Thyroid gland (tissue), 4 donors: ENCODE measurements at regions not wholly inside any gene's neighbourhood (a gene's known extent, or its start where the extent isn't known, plus 50 kb on each side); places are given as distances from the start of the nearest gene placed in this dataset.
"Not testable (repeated sequence)": the region's sequence is repeated elsewhere in the genome, so short reads cannot be mapped to it uniquely, and the experiment has no call there.

Experiments used
- DNase-seq, 2 donors: peaks; one replicate each; pipeline ENCODE4 v3.0.0-alpha.2; 2019
- H3K27ac ChIP-seq, 3 donors: fragments of 200-600 bp; sonication (generic); 1 replicate in 2 of 3; 2 replicates in 1 of 3; pipeline ENCODE4 v1.5.1; 2016 to 2019; ENCODE audit warnings: mild to moderate bottlenecking in 1 of 3, moderate library complexity in 1 of 3
- H3K27me3 ChIP-seq: fragments of 200-600 bp; sonication (generic); one replicate; pipeline ENCODE4 v1.5.1; 2019
- H3K36me3 ChIP-seq, 2 donors: fragments of 200-600 bp; sonication (generic); one replicate each; pipeline ENCODE4 v1.5.1; 2016 to 2019
- H3K4me1 ChIP-seq, 2 donors: fragments of 200-600 bp; sonication (generic); one replicate each; pipeline ENCODE4 v1.5.1; 2017 to 2019
- H3K4me3 ChIP-seq, 3 donors: fragments of 200-600 bp; sonication (generic); replicated peaks in 1 of 3; 1 replicate in 2 of 3; 2 replicates in 1 of 3; pipeline ENCODE4 v1.5.1; 2016; ENCODE audit warnings: mild to moderate bottlenecking in 1 of 3
- H3K9me3 ChIP-seq: fragments of 200-600 bp; sonication (generic); one replicate; pipeline ENCODE4 v1.5.1; 2017
- POLR2A ChIP-seq, 2 donors: fragments of 450-650 bp; IDR thresholded peaks; one replicate each; pipeline ENCODE4 v1.6.1; 2017; ENCODE audit warnings: antibody characterized with exemption in 2 of 2, mild to moderate bottlenecking in 2 of 2, moderate library complexity in 1 of 2
- WGBS, 2 donors: methylation state at CpG; one replicate each; pipeline ENCODE4 v1.1.5; 2017; 5-methylcytosine and 5-hydroxymethylcytosine counted together
- intact Hi-C: fragments of 100-400 bp; cut with DNase I; formaldehyde crosslinking; loops from one replicate; pipeline ENCODE4 v1.15.1; 2023
- TF ChIP-seq, protein P1 (sequence below), 6 experiments: fragments of 200-600 bp in 3 of 6; fragments of 450-650 bp in 3 of 6; sonication (generic) in 3 of 6; IDR thresholded peaks; one replicate each; pipeline ENCODE4 v1.5.1; 2016 to 2019; ENCODE audit warnings: antibody characterized with exemption in 6 of 6, mild to moderate bottlenecking in 2 of 6, inconsistent platforms in 1 of 6, moderate library complexity in 1 of 6

DNA sequence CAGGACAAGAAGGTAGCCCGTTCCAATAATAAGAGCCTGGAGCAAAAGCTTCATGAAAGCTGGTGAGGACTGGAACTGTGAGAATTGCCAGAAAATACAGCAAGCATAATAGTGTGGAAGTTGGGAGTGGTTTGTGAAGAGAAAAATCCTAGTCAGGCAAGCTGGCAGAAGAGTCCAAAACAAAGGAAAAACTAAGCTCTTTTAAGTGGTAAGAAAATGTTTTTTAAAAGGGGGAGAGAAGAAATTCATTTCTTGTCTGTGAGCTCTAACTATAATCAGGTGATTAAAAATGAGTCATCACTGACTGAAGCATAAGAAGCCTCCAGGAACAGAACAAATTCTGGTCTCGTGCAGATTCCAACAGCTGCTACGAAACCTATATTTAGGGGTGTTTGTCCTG, 102.6 kb downstream of the CAAP1 start:
- intact Hi-C loops: no loop called here
- no peak for DNase-seq

DNA sequence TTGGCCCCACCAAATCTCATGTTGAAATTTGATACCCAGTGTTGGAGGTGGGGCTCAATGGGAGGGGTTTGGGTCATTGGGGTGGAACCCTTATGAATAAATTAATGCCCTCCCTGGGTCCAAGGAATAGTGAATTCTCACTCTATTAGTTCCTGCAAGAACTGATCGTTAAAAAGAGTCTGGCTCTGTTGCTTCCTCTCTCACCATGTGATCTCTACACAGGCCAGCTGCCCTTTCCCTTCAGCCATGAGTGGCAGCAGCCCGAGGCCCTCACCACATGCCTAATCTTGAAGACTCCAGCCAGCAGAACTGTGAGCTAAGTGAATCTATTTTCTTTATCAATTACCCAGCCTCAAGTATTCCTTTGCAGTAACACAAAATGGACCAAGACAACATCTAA, 106.0 kb downstream of the CAAP1 start:
- Histone ChIP-seq H3K36me3 (no peaks in the 10 kb centered on the region), H3K4me1 (peaks cover 5 to 8% of the 10 kb centered on the region in 2 donors), H3K27me3 (no peaks in the 10 kb centered on the region), H3K4me3 (no peak overlapping the region), H3K9me3 (no peaks in the 10 kb centered on the region), H3K27ac (no peak overlapping the region)
- intact Hi-C loops: no loop called here
- no peak for DNase-seq
- no peak for TF ChIP-seq POLR2A (IDR thresholded peaks at IDR 0.05)
- TF ChIP-seq, protein P1, sequence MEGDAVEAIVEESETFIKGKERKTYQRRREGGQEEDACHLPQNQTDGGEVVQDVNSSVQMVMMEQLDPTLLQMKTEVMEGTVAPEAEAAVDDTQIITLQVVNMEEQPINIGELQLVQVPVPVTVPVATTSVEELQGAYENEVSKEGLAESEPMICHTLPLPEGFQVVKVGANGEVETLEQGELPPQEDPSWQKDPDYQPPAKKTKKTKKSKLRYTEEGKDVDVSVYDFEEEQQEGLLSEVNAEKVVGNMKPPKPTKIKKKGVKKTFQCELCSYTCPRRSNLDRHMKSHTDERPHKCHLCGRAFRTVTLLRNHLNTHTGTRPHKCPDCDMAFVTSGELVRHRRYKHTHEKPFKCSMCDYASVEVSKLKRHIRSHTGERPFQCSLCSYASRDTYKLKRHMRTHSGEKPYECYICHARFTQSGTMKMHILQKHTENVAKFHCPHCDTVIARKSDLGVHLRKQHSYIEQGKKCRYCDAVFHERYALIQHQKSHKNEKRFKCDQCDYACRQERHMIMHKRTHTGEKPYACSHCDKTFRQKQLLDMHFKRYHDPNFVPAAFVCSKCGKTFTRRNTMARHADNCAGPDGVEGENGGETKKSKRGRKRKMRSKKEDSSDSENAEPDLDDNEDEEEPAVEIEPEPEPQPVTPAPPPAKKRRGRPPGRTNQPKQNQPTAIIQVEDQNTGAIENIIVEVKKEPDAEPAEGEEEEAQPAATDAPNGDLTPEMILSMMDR (IDR thresholded peaks at IDR 0.05): no peak
- 69% methylated on average over 2 of the region's 2 CpGs for WGBS, 2 donors

More for the DNA sequence above, 102.6 kb downstream of the CAAP1 start:
- TF ChIP-seq POLR2A (IDR thresholded peaks at IDR 0.05): no peak
- TF ChIP-seq, protein P1 (IDR thresholded peaks at IDR 0.05): no peak
- WGBS, 2 donors: 52 to 94% methylated on average over 2 to 3 of the region's 3 CpGs
- H3K9me3 ChIP-seq: no peaks in the 10 kb centered on the region
- no peak overlapping the region for H3K27ac ChIP-seq
- H3K4me3 ChIP-seq: no peak overlapping the region
- H3K4me1 ChIP-seq: peaks cover 5% of the 10 kb centered on the region in 2 donors
- no peaks in the 10 kb centered on the region for H3K36me3 ChIP-seq
- no peaks in the 10 kb centered on the region for H3K27me3 ChIP-seq

- no peak overlapping the region for H3K4me3 ChIP-seq
- peaks cover 0 to 5% of the 10 kb centered on the region in 2 donors for H3K4me1 ChIP-seq
- intact Hi-C loops: no loop called here
- no peaks in the 10 kb centered on the region for H3K9me3 ChIP-seq
- DNase-seq: no peak
- H3K27me3 ChIP-seq: no peaks in the 10 kb centered on the region
- 87 to 95% methylated on average over 1 of the region's 1 CpG for WGBS, 2 donors
- TF ChIP-seq, protein P1 (IDR thresholded peaks at IDR 0.05): no peak
- TF ChIP-seq POLR2A (IDR thresholded peaks at IDR 0.05): no peak
- no peak overlapping the region for H3K27ac ChIP-seq
- no peaks in the 10 kb centered on the region for H3K36me3 ChIP-seq
Measured at GRCh38 chr9:26782899-26783298, 109.7 kb downstream of the CAAP1 start.

- no peak overlapping the region for H3K4me3 ChIP-seq
- H3K4me1 ChIP-seq: peaks cover 0 to 5% of the 10 kb centered on the region in 2 donors
- H3K9me3 ChIP-seq: no peaks in the 10 kb centered on the region
- intact Hi-C loops: no loop called here
- H3K27ac ChIP-seq: no peak overlapping the region
- peak in 1 of 2 donors; percentile 23 for DNase-seq
- H3K36me3 ChIP-seq: no peaks in the 10 kb centered on the region
- no peaks in the 10 kb centered on the region for H3K27me3 ChIP-seq
- TF ChIP-seq, protein P1 (IDR thresholded peaks at IDR 0.05): no peak
- no peak for TF ChIP-seq POLR2A (IDR thresholded peaks at IDR 0.05)
- WGBS, 2 donors: 0% methylated on average over 1 of the region's 1 CpG
Measured at GRCh38 chr9:26781906-26782305, 110.7 kb downstream of the CAAP1 start.

GRCh38 chr9:26780307-26780706, 112.3 kb downstream of the CAAP1 start:
- 95 to 96% methylated on average over 3 of the region's 3 CpGs for WGBS, 2 donors
- H3K36me3 ChIP-seq, H3K9me3 ChIP-seq, H3K4me1 ChIP-seq, intact Hi-C loops, H3K27ac ChIP-seq, H3K27me3 ChIP-seq, DNase-seq, H3K4me3 ChIP-seq: not testable (repeated sequence)

DNA sequence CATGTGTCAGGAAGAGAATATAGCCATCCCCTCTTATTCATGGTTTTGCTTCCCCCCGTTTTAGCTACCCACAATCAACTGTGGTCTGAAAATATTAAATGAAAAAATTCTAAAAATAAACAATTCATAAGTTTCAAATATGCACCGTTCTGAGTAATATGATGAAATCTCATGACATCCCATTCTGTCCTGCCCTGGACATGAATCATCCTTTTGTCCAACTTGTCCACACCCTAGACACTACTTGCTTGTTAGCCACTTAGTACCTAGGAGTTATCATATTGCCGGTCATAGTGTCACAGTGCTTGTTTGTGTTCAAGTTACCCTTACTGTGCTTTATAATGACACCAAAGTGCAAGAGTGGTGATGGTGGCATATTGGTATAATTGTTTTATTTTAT, 113.5 kb downstream of the CAAP1 start:
- Histone ChIP-seq H3K27me3 (no peaks in the 10 kb centered on the region), H3K36me3 (no peaks in the 10 kb centered on the region), H3K4me1 (peaks cover 0 to 5% of the 10 kb centered on the region in 2 donors), H3K27ac (no peak overlapping the region), H3K9me3 (no peaks in the 10 kb centered on the region), H3K4me3 (no peak overlapping the region)
- WGBS, 2 donors: 90 to 94% methylated on average over 3 of the region's 3 CpGs
- TF ChIP-seq, protein P1 (IDR thresholded peaks at IDR 0.05): no peak
- TF ChIP-seq POLR2A (IDR thresholded peaks at IDR 0.05): no peak
- intact Hi-C loops: no loop called here
- no peak for DNase-seq
